GM10266 (cell line): ENCODE measurements at regions not wholly inside any gene's neighbourhood (a gene's known extent, or its start where the extent isn't known, plus 50 kb on each side); places are given as distances from the start of the nearest gene placed in this dataset.

Experiments used
- DNase-seq: peaks from one replicate; pipeline ENCODE4 v3.0.0; 2012; ENCODE audit errors: extremely low spot score
- CTCF ChIP-seq: IDR thresholded peaks from 2 replicates; pipeline ENCODE4 v1.5.1; 2012; ENCODE audit warnings: mild to moderate bottlenecking, low read depth; ENCODE audit not compliant: control insufficient read depth, insufficient read depth; ENCODE audit errors: missing control alignments

GRCh38 chr18:73787316-73787715 lies 360.3 kb downstream of the FBXO15 start:
- TF ChIP-seq CTCF, result no peak

DNA sequence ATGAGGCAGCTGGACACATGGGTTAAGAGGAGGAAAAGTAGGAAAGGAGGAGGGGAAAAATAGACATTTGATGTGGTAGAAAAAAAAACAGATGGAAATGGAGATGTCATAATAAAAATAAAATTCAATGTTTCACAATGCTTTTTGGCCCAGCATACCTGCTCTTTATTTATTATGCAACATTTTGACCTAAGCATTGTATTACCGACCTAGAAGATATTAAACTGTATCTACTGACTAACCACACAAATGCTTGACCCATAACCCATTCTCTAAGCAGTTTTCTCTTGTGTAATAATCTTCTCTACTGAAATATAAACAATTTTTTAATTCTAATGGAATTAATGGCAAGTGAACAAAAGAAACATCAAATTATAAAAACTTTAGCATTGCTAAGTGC lies 362.3 kb downstream of the FBXO15 start:
- no peak for DNase-seq
- no peak for TF ChIP-seq CTCF

More at GRCh38 chr18:73787316-73787715, 360.3 kb downstream of the FBXO15 start:
- DNase-seq, result no peak

- no peak for DNase-seq
- TF ChIP-seq CTCF, result no peak
Observed at GRCh38 chr18:73784853-73785252, 362.8 kb downstream of the FBXO15 start.

GRCh38 chr18:73782405-73782804 lies 365.2 kb downstream of the FBXO15 start:
- no peak for DNase-seq

DNA sequence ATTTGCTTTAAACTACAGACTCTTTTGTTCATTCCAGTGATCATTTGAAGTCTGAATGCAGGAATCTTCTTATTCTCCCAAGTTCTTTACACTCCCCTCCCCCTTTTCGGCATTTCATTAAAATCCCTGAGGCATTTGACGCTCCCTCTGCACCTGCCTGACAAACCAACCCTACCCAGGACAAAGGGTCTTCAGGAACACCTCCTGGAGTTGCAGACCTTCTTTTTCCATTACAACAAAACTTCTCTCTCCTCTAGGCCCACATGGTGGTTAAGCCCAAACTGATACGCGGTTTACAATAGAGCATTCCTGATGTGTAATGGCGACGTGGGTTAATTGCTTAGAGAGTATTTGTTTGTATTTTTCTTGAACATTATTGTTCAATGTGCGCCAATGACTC lies 367.4 kb downstream of the FBXO15 start:
- TF ChIP-seq CTCF, result no peak
- DNase-seq, result no peak

More at GRCh38 chr18:73782405-73782804, 365.2 kb downstream of the FBXO15 start:
- no peak for TF ChIP-seq CTCF

DNA sequence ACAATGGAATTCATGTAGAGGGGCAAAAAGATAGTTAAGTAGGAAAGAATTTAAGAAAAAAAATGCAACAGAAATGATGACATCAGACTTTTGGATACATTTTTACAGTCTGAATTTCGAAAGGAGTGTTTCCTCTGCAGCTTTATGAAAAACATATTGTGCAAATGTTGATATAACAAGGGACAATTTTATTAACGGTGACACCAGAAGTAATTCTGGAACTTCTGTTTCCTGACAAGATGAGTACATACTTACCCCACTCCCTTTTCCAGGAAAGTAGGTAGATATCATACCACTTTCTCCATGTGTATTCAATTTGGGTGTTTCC lies 369.6 kb downstream of the FBXO15 start:
- no peak for DNase-seq
- no peak for TF ChIP-seq CTCF

GRCh38 chr18:73777356-73778031 lies 370.1 kb downstream of the FBXO15 start:
- no peak for DNase-seq
- no peak for TF ChIP-seq CTCF
